ENCODE measurements at regions not wholly inside any gene's neighbourhood (a gene's known extent, or its start where the extent isn't known, plus 50 kb on each side); places are given as distances from the start of the nearest gene placed in this dataset.

- TF ChIP-seq CTCF (IDR thresholded peaks at IDR 0.05) (no peak), EP300 (IDR thresholded peaks at IDR 0.05) (no peak)
Measured at GRCh38 chr12:13834241-13834640, 147.2 kb downstream of the GRIN2B start.
